Brain microvascular endothelial cell (primary cell): ENCODE measurements at regions not wholly inside any gene's neighbourhood (a gene's known extent, or its start where the extent isn't known, plus 50 kb on each side); places are given as distances from the start of the nearest gene placed in this dataset.
"Not testable (repeated sequence)": the region's sequence is repeated elsewhere in the genome, so short reads cannot be mapped to it uniquely, and the experiment has no call there.

Source experiments
- DNase-seq: peaks from one replicate; pipeline ENCODE4 v3.0.0-alpha.2; 2020
- H3K27ac ChIP-seq: fragments of 250-450 bp; sonication (Bioruptor Pico); 2 replicates; pipeline ENCODE4 v1.5.1; 2020; ENCODE audit warnings: mild to moderate bottlenecking, moderate library complexity
- H3K27me3 ChIP-seq: fragments of 250-450 bp; sonication (Bioruptor Pico); replicated peaks from 2 replicates; pipeline ENCODE4 v1.5.1; 2020; ENCODE audit warnings: mild to moderate bottlenecking
- H3K36me3 ChIP-seq: fragments of 250-450 bp; sonication (Bioruptor Pico); replicated peaks from 2 replicates; pipeline ENCODE4 v1.5.1; 2020; ENCODE audit warnings: mild to moderate bottlenecking
- H3K4me3 ChIP-seq: 2 replicates; pipeline ENCODE4 v1.5.1; 2011; ENCODE audit warnings: low read depth, mild to moderate bottlenecking, control low read depth, low read length, moderate library complexity
- in situ Hi-C: cut with HindIII; loops from 2 replicates; pipeline ENCODE4 v1.10.0; 2017; ENCODE audit warnings: low sequenced_read_pairs, low pct_ligation_motif_present
- TF ChIP-seq, protein P1 (sequence below): IDR thresholded peaks from 2 replicates; pipeline ENCODE4 v1.5.1; 2011; ENCODE audit warnings: low read depth, mild to moderate bottlenecking, moderate library complexity, low read length, control low read depth, inconsistent platforms; ENCODE audit errors: missing control alignments

GRCh38 chr3:124057420-124057819 lies 65.5 kb upstream of the ROPN1 start:
- DNase-seq, result no peak
- TF ChIP-seq, protein P1, sequence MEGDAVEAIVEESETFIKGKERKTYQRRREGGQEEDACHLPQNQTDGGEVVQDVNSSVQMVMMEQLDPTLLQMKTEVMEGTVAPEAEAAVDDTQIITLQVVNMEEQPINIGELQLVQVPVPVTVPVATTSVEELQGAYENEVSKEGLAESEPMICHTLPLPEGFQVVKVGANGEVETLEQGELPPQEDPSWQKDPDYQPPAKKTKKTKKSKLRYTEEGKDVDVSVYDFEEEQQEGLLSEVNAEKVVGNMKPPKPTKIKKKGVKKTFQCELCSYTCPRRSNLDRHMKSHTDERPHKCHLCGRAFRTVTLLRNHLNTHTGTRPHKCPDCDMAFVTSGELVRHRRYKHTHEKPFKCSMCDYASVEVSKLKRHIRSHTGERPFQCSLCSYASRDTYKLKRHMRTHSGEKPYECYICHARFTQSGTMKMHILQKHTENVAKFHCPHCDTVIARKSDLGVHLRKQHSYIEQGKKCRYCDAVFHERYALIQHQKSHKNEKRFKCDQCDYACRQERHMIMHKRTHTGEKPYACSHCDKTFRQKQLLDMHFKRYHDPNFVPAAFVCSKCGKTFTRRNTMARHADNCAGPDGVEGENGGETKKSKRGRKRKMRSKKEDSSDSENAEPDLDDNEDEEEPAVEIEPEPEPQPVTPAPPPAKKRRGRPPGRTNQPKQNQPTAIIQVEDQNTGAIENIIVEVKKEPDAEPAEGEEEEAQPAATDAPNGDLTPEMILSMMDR, result no peak
- in situ Hi-C loops, result no loop called here

DNA sequence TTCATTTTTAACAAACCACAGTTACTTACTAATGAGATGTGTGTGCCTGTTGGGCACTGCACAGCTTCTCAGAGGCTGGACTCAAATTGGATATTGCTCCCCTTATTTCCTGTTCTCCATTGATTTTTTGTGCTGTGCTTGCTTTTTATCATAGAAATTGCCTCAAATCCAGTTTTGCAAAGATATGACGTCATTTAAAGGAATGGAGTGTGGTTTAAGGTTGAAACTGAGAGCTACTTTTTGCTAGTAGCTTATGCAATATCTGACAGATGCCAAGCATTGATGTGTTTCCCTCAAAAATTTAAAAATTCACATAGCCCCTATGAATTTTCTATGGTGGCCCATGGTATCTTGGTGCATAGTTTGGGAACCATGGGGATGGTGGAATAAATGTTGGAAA lies 67.7 kb upstream of the ROPN1 start:
- no peaks in the 10 kb centered on the region for H3K36me3 ChIP-seq
- DNase-seq, result no peak
- TF ChIP-seq, protein P1, result no peak
- in situ Hi-C loops, result no loop called here
- no peaks in the 10 kb centered on the region for H3K27me3 ChIP-seq
- no peak overlapping the region for H3K27ac ChIP-seq
- no peak overlapping the region for H3K4me3 ChIP-seq

More at GRCh38 chr3:124057420-124057819, 65.5 kb upstream of the ROPN1 start:
- no peaks in the 10 kb centered on the region for H3K36me3 ChIP-seq
- no peak overlapping the region for H3K27ac ChIP-seq
- no peak overlapping the region for H3K4me3 ChIP-seq
- H3K27me3 ChIP-seq, result no peaks in the 10 kb centered on the region

- TF ChIP-seq, protein P1, result no peak
- Histone ChIP-seq H3K27ac (no peak overlapping the region), H3K4me3 (no peak overlapping the region), H3K36me3 (no peaks in the 10 kb centered on the region), H3K27me3 (no peaks in the 10 kb centered on the region)
- no peak for DNase-seq
- in situ Hi-C loops, result no loop called here
Observed at GRCh38 chr3:124063197-124063909, 71.4 kb upstream of the ROPN1 start.

DNA sequence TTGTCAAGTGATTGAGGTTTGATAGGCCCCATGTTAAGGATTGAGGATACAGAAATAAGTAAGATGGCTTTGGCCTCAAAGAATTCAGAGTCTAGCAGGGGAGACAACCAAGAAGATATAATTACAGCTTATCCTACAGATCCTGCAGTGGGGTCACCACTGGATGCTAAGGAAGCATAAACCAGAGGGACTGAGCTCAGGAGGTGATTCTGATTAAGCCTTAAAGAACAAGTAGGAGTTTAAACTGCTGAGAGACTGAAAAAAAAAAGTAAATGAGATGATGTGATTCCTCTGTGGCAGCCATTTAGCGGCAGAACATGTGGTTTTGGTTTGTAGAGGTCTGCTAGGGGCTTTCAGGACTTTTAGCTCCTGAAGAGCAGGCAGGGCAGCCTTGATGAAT lies 72.1 kb upstream of the ROPN1 start:
- TF ChIP-seq, protein P1, result no peak

DNA sequence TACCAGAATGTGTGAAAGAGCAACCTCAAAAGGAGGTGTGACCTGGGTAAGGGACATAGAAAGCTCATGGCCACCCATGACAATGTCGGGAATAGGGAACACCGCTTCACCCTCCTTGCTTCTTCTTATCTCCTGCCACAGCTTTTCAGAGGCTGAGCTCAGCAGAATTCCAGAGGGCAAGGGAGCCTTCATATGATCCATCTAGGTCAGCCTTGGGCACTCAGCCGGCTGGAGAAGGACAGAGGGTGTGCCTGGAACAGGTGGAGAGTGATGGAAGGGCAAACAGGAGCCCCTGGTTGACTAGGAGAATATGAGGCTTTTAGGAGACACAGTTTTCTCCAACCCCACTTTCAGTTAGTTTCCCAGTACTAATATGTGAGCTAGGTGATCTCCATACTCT lies 74.6 kb upstream of the ROPN1 start:
- in situ Hi-C loops, H3K36me3 ChIP-seq, H3K27ac ChIP-seq, H3K4me3 ChIP-seq, DNase-seq, H3K27me3 ChIP-seq: not testable (repeated sequence)

More for the DNA sequence above, 72.1 kb upstream of the ROPN1 start:
- H3K27ac ChIP-seq, result no peak overlapping the region
- in situ Hi-C loops, result no loop called here
- no peak overlapping the region for H3K4me3 ChIP-seq
- no peak for DNase-seq
- no peaks in the 10 kb centered on the region for H3K36me3 ChIP-seq
- no peaks in the 10 kb centered on the region for H3K27me3 ChIP-seq

GRCh38 chr3:124069706-124070105 lies 77.8 kb upstream of the ROPN1 start:
- in situ Hi-C loops, H3K36me3 ChIP-seq, DNase-seq, H3K27ac ChIP-seq, H3K27me3 ChIP-seq, H3K4me3 ChIP-seq: not testable (repeated sequence)

- H3K27me3 ChIP-seq, H3K36me3 ChIP-seq, DNase-seq, H3K27ac ChIP-seq, H3K4me3 ChIP-seq, in situ Hi-C loops: not testable (repeated sequence)
Observed at GRCh38 chr3:124075090-124075489, 83.2 kb upstream of the ROPN1 start.
